ENCODE measurements at regions not wholly inside any gene's neighbourhood (a gene's known extent, or its start where the extent isn't known, plus 50 kb on each side); places are given as distances from the start of the nearest gene placed in this dataset.

GRCh38 chr7:3109311-3109915 lies 65.7 kb upstream of the CARD11 start:
- intact Hi-C loops (cut with micrococcal nuclease): no loop called here
- Histone ChIP-seq H3K27ac (ENCODE audit: low read length) (peak overlapping the region; percentile 86), H3K4me3 (ENCODE audit: low read length) (no peak overlapping the region), H3K27me3 (ENCODE audit: low read length) (no peaks in the 10 kb centered on the region), H3K9me3 (ENCODE audit: low read length) (no peaks in the 10 kb centered on the region), H3K36me3 (ENCODE audit: low read depth, low read length) (no peaks in the 10 kb centered on the region), H3K9ac (ENCODE audit: low read length) (no peak overlapping the region), H3K9me2 (replicated peaks; ENCODE audit: low read length) (no peaks in the 10 kb centered on the region), H4K20me1 (ENCODE audit: low read length) (no peaks in the 10 kb centered on the region), H3K4me1 (ENCODE audit: insufficient read depth, low read length) (peaks cover 28% of the 10 kb centered on the region; the same call in 1 of the 2 replicates), H3F3A (ENCODE audit: low read length, unreplicated experiment) (no peaks in the 10 kb centered on the region), H3K79me2 (ENCODE audit: low read length) (no peaks in the 10 kb centered on the region), H2AFZ (ENCODE audit: low read length) (no peak overlapping the region), H3K4me2 (ENCODE audit: low read length) (0 out of 2 replicates have a peak overlapping the region, but pooled peaks have one; percentile 7)
- no TSS peak for BruUV-seq (replicated peaks)
- POLR2A ChIA-PET (ENCODE audit: unreplicated experiment): no interaction called here
- ATAC-seq (no peak), DNase-seq (peak; percentile 28)
- TF ChIP-seq EZH2phosphoT487 (IDR thresholded peaks at IDR 0.05; ENCODE audit: borderline replicate concordance, low read length) (no peak), EZH2 (IDR thresholded peaks at IDR 0.05; ENCODE audit: low read length, unreplicated experiment) (no peak), CTCF (conservative IDR thresholded peaks at IDR 0.05; ENCODE audit: low read depth, low read length) (no peak)
- CTCF ChIA-PET: no interaction called here

- Histone ChIP-seq H3K9ac (ENCODE audit: low read length) (no peak overlapping the region), H3K4me1 (ENCODE audit: insufficient read depth, low read length) (peaks cover 10% of the 10 kb centered on the region; the same call in 1 of the 2 replicates), H2AFZ (ENCODE audit: low read length) (no peak overlapping the region), H3K4me3 (ENCODE audit: low read length) (no peak overlapping the region), H3F3A (ENCODE audit: low read length, unreplicated experiment) (no peaks in the 10 kb centered on the region), H3K4me2 (ENCODE audit: low read length) (no peak overlapping the region), H4K20me1 (ENCODE audit: low read length) (no peaks in the 10 kb centered on the region), H3K9me2 (replicated peaks; ENCODE audit: low read length) (no peaks in the 10 kb centered on the region), H3K79me2 (ENCODE audit: low read length) (no peaks in the 10 kb centered on the region), H3K27ac (ENCODE audit: low read length) (no peak overlapping the region), H3K27me3 (ENCODE audit: low read length) (0 out of 2 replicates have a peak, but pooled peaks cover 6% of the 10 kb centered on the region), H3K36me3 (ENCODE audit: low read depth, low read length) (no peaks in the 10 kb centered on the region), H3K9me3 (ENCODE audit: low read length) (no peaks in the 10 kb centered on the region)
- CTCF ChIA-PET: no interaction called here
- DNase-seq (no peak), ATAC-seq (no peak)
- intact Hi-C loops (cut with micrococcal nuclease): no loop called here
- no TSS peak for BruUV-seq (replicated peaks)
- TF ChIP-seq EZH2 (IDR thresholded peaks at IDR 0.05; ENCODE audit: low read length, unreplicated experiment): no peak
- TF ChIP-seq CTCF (conservative IDR thresholded peaks at IDR 0.05; ENCODE audit: low read depth, low read length): no peak
- no peak for TF ChIP-seq EZH2phosphoT487 (IDR thresholded peaks at IDR 0.05; ENCODE audit: borderline replicate concordance, low read length)
- POLR2A ChIA-PET (ENCODE audit: unreplicated experiment): no interaction called here
These were observed 68.9 kb upstream of the CARD11 start for GRCh38 chr7:3112479-3113134.

GRCh38 chr7:3114917-3115316 lies 71.2 kb upstream of the CARD11 start:
- no peak for DNase-seq
- Histone ChIP-seq H3K9ac (ENCODE audit: low read length) (no peak overlapping the region), H3K4me2 (ENCODE audit: low read length) (no peak overlapping the region), H3K9me2 (replicated peaks; ENCODE audit: low read length) (no peaks in the 10 kb centered on the region), H3F3A (ENCODE audit: low read length, unreplicated experiment) (no peaks in the 10 kb centered on the region), H3K9me3 (ENCODE audit: low read length) (no peaks in the 10 kb centered on the region), H3K4me3 (ENCODE audit: low read length) (no peak overlapping the region), H2AFZ (ENCODE audit: low read length) (no peak overlapping the region), H4K20me1 (ENCODE audit: low read length) (no peaks in the 10 kb centered on the region), H3K36me3 (ENCODE audit: low read depth, low read length) (no peaks in the 10 kb centered on the region), H3K27ac (ENCODE audit: low read length) (no peak overlapping the region), H3K79me2 (ENCODE audit: low read length) (no peaks in the 10 kb centered on the region), H3K4me1 (ENCODE audit: insufficient read depth, low read length) (no peaks in the 10 kb centered on the region), H3K27me3 (ENCODE audit: low read length) (0 out of 2 replicates have a peak, but pooled peaks cover 6% of the 10 kb centered on the region)
- ATAC-seq: no peak
- intact Hi-C loops (cut with micrococcal nuclease): no loop called here
- no TSS peak for BruUV-seq (replicated peaks)
- ChIA-PET POLR2A (ENCODE audit: unreplicated experiment) (no interaction called here), CTCF (no interaction called here)
- no peak for TF ChIP-seq EZH2 (IDR thresholded peaks at IDR 0.05; ENCODE audit: low read length, unreplicated experiment)
- no peak for TF ChIP-seq CTCF (conservative IDR thresholded peaks at IDR 0.05; ENCODE audit: low read depth, low read length)
- TF ChIP-seq EZH2phosphoT487 (IDR thresholded peaks at IDR 0.05; ENCODE audit: borderline replicate concordance, low read length): no peak

Measured in PC-3 (cell line).